Central memory CD4-positive, alpha-beta T cell (primary cell): ENCODE measurements at regions not wholly inside any gene's neighbourhood (a gene's known extent, or its start where the extent isn't known, plus 50 kb on each side); places are given as distances from the start of the nearest gene placed in this dataset.
"Not testable (repeated sequence)": the region's sequence is repeated elsewhere in the genome, so short reads cannot be mapped to it uniquely, and the experiment has no call there.

Experiments used
- DNase-seq: peaks from one replicate; pipeline ENCODE4 v3.0.0; 2022

GRCh38 chrX:129361576-129361975, 161.7 kb downstream of the SMARCA1 start:
- DNase-seq, result no peak

GRCh38 chrX:129360175-129360574, 163.1 kb downstream of the SMARCA1 start:
- peak; percentile 18 for DNase-seq

- DNase-seq, result no peak
These were observed 164.0 kb downstream of the SMARCA1 start for GRCh38 chrX:129359269-129359668.

GRCh38 chrX:129357428-129357827, 165.9 kb downstream of the SMARCA1 start:
- not testable (repeated sequence) for DNase-seq

- DNase-seq, result no peak
These were observed 176.0 kb downstream of the SMARCA1 start for GRCh38 chrX:129347291-129347690.

- no peak for DNase-seq
These were observed 176.7 kb downstream of the SMARCA1 start for GRCh38 chrX:129346574-129346973.

- DNase-seq, result not testable (repeated sequence)
These were observed 186.0 kb downstream of the SMARCA1 start for GRCh38 chrX:129337264-129337663.

GRCh38 chrX:129323115-129323514, 200.2 kb downstream of the SMARCA1 start:
- no peak for DNase-seq

- no peak for DNase-seq
These were observed 204.9 kb downstream of the SMARCA1 start for GRCh38 chrX:129318375-129318774.

GRCh38 chrX:129316461-129316860, 206.8 kb downstream of the SMARCA1 start:
- no peak for DNase-seq

- DNase-seq, result no peak
These were observed 213.3 kb downstream of the SMARCA1 start for GRCh38 chrX:129310000-129310399.

GRCh38 chrX:129262912-129263311, 260.4 kb downstream of the SMARCA1 start:
- DNase-seq, result no peak

GRCh38 chrX:129255516-129255915, 267.8 kb downstream of the SMARCA1 start:
- DNase-seq, result not testable (repeated sequence)

- no peak for DNase-seq
These were observed 273.7 kb downstream of the SMARCA1 start for GRCh38 chrX:129249563-129249962.

- DNase-seq, result no peak
These were observed 275.6 kb downstream of the SMARCA1 start for GRCh38 chrX:129247642-129248041.

GRCh38 chrX:129239371-129239770, 283.9 kb downstream of the SMARCA1 start:
- DNase-seq, result no peak

- no peak for DNase-seq
These were observed 285.3 kb downstream of the SMARCA1 start for GRCh38 chrX:129238011-129238410.

- no peak for DNase-seq
These were observed 287.4 kb downstream of the SMARCA1 start for GRCh38 chrX:129235903-129236302.

- DNase-seq, result no peak
These were observed 289.5 kb downstream of the SMARCA1 start for GRCh38 chrX:129233786-129234185.

GRCh38 chrX:129230850-129231512, 292.3 kb downstream of the SMARCA1 start:
- no peak for DNase-seq

- DNase-seq, result no peak
These were observed 293.1 kb downstream of the SMARCA1 start for GRCh38 chrX:129230168-129230567.

GRCh38 chrX:129227366-129227765, 295.9 kb downstream of the SMARCA1 start:
- DNase-seq, result no peak

- DNase-seq, result no peak
These were observed 329.9 kb downstream of the SMARCA1 start for GRCh38 chrX:129193357-129193756.

GRCh38 chrX:129188231-129188630, 335.1 kb downstream of the SMARCA1 start:
- DNase-seq, result no peak

GRCh38 chrX:129176710-129177109, 346.6 kb downstream of the SMARCA1 start:
- DNase-seq, result no peak
